ENCODE measurements at regions not wholly inside any gene's neighbourhood (a gene's known extent, or its start where the extent isn't known, plus 50 kb on each side); places are given as distances from the start of the nearest gene placed in this dataset.
"Not testable (repeated sequence)": the region's sequence is repeated elsewhere in the genome, so short reads cannot be mapped to it uniquely, and the experiment has no call there.

GRCh38 chr4:152187693-152188092 is 348.2 kb downstream of the FBXW7 start:
- TF ChIP-seq CTBP1 (IDR thresholded peaks at IDR 0.05; ENCODE audit: borderline replicate concordance) (no peak), ZNF384 (IDR thresholded peaks at IDR 0.05) (no peak)
- ChIA-PET POLR2A (no interaction called here), CTCF (no interaction called here)
- DNase-seq (ENCODE audit: extremely low spot score): no peak

- ChIA-PET CTCF (no interaction called here), POLR2A (interaction anchor here (0.5 kb wide), 1 partner anchor 273 kb away, joined by 3 read pairs; no protein-coding TSS in a partner anchor)
- no peak for TF ChIP-seq TARDBP (IDR thresholded peaks at IDR 0.05)
- no peak for TF ChIP-seq ZNF384 (IDR thresholded peaks at IDR 0.05)
- TF ChIP-seq FOXA1 (IDR thresholded peaks at IDR 0.05): no peak
- no peak for TF ChIP-seq SP1 (IDR thresholded peaks at IDR 0.05)
- TF ChIP-seq ELF4 (IDR thresholded peaks at IDR 0.05): no peak
- no peak for TF ChIP-seq LEF1 (IDR thresholded peaks at IDR 0.05; ENCODE audit: borderline replicate concordance)
- no peak for TF ChIP-seq HDGF (IDR thresholded peaks at IDR 0.05; ENCODE audit: borderline replicate concordance)
- no peak for TF ChIP-seq NFRKB (IDR thresholded peaks at IDR 0.05)
- no peak for TF ChIP-seq ARNT (IDR thresholded peaks at IDR 0.05)
- no peak for TF ChIP-seq FOXM1 (IDR thresholded peaks at IDR 0.05; ENCODE audit: borderline replicate concordance)
- TF ChIP-seq, protein P1, sequence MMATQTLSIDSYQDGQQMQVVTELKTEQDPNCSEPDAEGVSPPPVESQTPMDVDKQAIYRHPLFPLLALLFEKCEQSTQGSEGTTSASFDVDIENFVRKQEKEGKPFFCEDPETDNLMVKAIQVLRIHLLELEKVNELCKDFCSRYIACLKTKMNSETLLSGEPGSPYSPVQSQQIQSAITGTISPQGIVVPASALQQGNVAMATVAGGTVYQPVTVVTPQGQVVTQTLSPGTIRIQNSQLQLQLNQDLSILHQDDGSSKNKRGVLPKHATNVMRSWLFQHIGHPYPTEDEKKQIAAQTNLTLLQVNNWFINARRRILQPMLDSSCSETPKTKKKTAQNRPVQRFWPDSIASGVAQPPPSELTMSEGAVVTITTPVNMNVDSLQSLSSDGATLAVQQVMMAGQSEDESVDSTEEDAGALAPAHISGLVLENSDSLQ (IDR thresholded peaks at IDR 0.05): no peak
- no peak for TF ChIP-seq CTBP1 (IDR thresholded peaks at IDR 0.05; ENCODE audit: borderline replicate concordance)
- no peak for TF ChIP-seq L3MBTL2 (conservative IDR thresholded peaks at IDR 0.05)
- no peak for TF ChIP-seq SUZ12 (IDR thresholded peaks at IDR 0.05)
- no peak for TF ChIP-seq BHLHE40 (IDR thresholded peaks at IDR 0.05; ENCODE audit: borderline replicate concordance)
- TF ChIP-seq FOXK2 (IDR thresholded peaks at IDR 0.05): no peak
- no peak for DNase-seq (ENCODE audit: extremely low spot score)
Observed at GRCh38 chr4:152185786-152186550, 349.9 kb downstream of the FBXW7 start.

DNA sequence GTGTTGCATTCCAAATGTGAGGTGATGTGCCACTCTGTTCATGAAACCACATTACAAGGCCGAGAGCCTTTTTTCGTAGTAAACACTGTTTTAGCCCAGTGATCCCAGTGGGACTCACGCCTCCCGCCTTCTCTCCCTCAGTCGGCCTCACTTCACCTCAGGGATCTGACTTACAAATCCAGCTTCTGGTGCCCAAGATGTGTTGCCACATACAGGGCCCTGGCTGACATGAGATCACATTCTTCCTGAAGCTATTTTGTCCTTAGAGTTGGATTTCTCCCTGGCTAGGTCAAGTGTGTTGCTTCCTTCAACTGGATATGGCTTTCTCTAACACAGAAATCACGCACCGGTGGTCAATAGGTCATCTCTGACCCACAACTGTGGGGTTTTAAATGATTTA is 354.7 kb downstream of the FBXW7 start:
- DNase-seq (ENCODE audit: extremely low spot score): no peak
- ChIA-PET POLR2A (no interaction called here), CTCF (no interaction called here)
- TF ChIP-seq ZNF384 (IDR thresholded peaks at IDR 0.05) (no peak), TARDBP (IDR thresholded peaks at IDR 0.05) (no peak), L3MBTL2 (conservative IDR thresholded peaks at IDR 0.05) (no peak), SUZ12 (IDR thresholded peaks at IDR 0.05) (no peak), CTBP1 (IDR thresholded peaks at IDR 0.05; ENCODE audit: borderline replicate concordance) (no peak), LEF1 (IDR thresholded peaks at IDR 0.05; ENCODE audit: borderline replicate concordance) (no peak), FOXA1 (IDR thresholded peaks at IDR 0.05) (no peak), SP1 (IDR thresholded peaks at IDR 0.05) (no peak), NFRKB (IDR thresholded peaks at IDR 0.05) (no peak), FOXM1 (IDR thresholded peaks at IDR 0.05; ENCODE audit: borderline replicate concordance) (no peak), ELF4 (IDR thresholded peaks at IDR 0.05) (no peak), ARNT (IDR thresholded peaks at IDR 0.05) (no peak), FOXK2 (IDR thresholded peaks at IDR 0.05) (no peak), HDGF (IDR thresholded peaks at IDR 0.05; ENCODE audit: borderline replicate concordance) (no peak), BHLHE40 (IDR thresholded peaks at IDR 0.05; ENCODE audit: borderline replicate concordance) (no peak)
- TF ChIP-seq, protein P1 (IDR thresholded peaks at IDR 0.05): no peak

DNA sequence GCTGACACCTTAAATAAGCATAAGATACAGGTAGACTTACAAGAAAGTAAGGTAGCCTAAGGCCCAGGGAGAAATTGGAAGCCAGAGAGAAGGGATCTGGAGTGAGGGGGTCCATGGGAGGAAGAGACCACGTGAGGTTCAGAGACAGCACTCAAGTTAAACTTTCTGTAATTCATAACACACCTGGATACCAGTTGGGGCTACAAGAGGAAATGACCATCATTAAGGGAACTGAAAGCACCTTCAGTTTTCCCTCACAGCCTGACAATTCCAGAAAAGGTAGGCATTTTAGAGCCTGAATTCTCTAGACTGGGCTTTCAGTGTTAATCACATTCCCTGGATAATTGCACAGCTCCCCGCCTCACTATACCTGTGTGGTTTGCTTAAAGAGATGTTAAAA is 355.5 kb downstream of the FBXW7 start:
- TF ChIP-seq FOXK2 (IDR thresholded peaks at IDR 0.05) (no peak), CTBP1 (IDR thresholded peaks at IDR 0.05; ENCODE audit: borderline replicate concordance) (no peak), NFRKB (IDR thresholded peaks at IDR 0.05) (no peak), HDGF (IDR thresholded peaks at IDR 0.05; ENCODE audit: borderline replicate concordance) (no peak), ELF4 (IDR thresholded peaks at IDR 0.05) (no peak)
- TF ChIP-seq, protein P1 (IDR thresholded peaks at IDR 0.05): no peak
- ChIA-PET POLR2A (no interaction called here), CTCF (no interaction called here)
- no peak for DNase-seq (ENCODE audit: extremely low spot score)

DNA sequence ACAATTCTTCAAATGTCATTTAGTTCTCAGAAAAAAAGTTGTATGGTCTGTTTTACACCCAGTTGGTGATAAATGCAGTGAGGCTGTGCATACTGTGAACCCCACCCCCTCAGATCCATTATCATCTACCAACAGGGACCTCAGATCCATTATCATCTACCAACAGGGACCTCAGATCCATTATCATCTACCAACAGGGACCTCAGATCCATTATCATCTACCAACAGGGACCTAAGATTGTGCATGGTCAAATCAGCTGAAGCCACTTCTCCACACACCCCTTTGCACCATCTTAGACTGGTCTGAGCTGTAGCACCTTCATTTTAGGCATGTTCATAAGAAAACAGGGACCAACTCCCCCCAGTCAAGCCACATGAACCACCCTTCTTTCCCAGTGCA is 358.4 kb downstream of the FBXW7 start:
- POLR2A ChIA-PET; CTCF ChIA-PET; DNase-seq (ENCODE audit: extremely low spot score): not testable (repeated sequence)

DNA sequence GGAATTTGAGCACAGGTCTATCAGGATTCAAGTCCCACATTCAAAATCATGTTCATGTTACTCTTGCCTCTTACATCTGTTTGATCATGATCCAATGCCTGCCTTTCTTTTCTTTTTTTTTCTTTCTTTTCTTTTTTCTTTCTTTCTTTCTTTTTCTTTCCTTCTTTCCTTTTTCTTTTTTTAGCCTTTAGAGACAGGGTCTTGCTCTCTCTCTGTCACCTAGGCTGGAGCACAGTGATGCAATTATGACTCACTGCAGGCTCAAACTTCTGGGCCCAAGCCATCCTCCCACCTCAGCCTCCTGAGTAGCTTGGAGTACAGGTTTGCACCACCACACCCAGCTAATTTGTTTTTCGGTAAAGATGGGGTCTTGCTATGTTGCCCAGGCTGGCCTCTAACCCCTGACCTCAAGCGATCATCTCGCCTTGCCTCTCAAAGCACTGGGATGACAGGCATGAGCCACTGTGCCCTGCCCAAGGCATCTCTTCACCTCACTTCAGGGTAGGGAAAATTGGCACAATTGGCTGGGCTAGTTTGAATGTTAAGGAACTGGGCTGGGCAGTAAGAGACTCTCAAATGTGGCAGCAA is 359.2 kb downstream of the FBXW7 start:
- ChIA-PET CTCF (no interaction called here), POLR2A (no interaction called here)
- DNase-seq (ENCODE audit: extremely low spot score): no peak
- no peak for TF ChIP-seq L3MBTL2 (conservative IDR thresholded peaks at IDR 0.05)
- no peak for TF ChIP-seq NFRKB (IDR thresholded peaks at IDR 0.05)
- TF ChIP-seq FOXA1 (IDR thresholded peaks at IDR 0.05): no peak
- no peak for TF ChIP-seq HDGF (IDR thresholded peaks at IDR 0.05; ENCODE audit: borderline replicate concordance)
- TF ChIP-seq, protein P1 (IDR thresholded peaks at IDR 0.05): no peak
- no peak for TF ChIP-seq SUZ12 (IDR thresholded peaks at IDR 0.05)
- TF ChIP-seq FOXK2 (IDR thresholded peaks at IDR 0.05): no peak
- TF ChIP-seq BHLHE40 (IDR thresholded peaks at IDR 0.05; ENCODE audit: borderline replicate concordance): no peak
- no peak for TF ChIP-seq SP1 (IDR thresholded peaks at IDR 0.05)
- no peak for TF ChIP-seq ARNT (IDR thresholded peaks at IDR 0.05)
- TF ChIP-seq ZNF384 (IDR thresholded peaks at IDR 0.05): no peak
- no peak for TF ChIP-seq FOXM1 (IDR thresholded peaks at IDR 0.05; ENCODE audit: borderline replicate concordance)
- no peak for TF ChIP-seq TARDBP (IDR thresholded peaks at IDR 0.05)
- no peak for TF ChIP-seq CTBP1 (IDR thresholded peaks at IDR 0.05; ENCODE audit: borderline replicate concordance)
- TF ChIP-seq LEF1 (IDR thresholded peaks at IDR 0.05; ENCODE audit: borderline replicate concordance): no peak
- TF ChIP-seq ELF4 (IDR thresholded peaks at IDR 0.05): no peak
